ENCODE measurements at regions not wholly inside any gene's neighbourhood (a gene's known extent, or its start where the extent isn't known, plus 50 kb on each side); places are given as distances from the start of the nearest gene placed in this dataset.

DNA sequence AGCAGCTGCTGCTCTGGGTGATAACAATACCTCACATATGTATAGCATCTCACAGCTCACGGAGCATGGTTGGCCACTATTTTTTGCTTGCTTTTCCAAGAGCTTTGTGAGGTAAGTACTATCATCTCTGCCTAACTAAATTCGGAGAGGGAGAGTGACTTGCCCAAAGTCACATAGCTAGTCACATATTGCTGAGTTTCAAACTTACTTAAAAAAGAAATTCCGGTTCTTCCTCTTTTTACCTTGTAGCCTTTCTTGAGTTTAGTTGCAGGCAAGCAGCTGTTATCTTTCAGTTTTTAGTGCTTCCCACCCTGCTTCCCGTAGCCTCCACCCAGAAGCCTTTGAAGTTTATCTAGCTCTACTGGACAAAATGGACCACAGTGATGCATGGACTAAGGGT lies 309.2 kb downstream of the PDCD6IP start:
- no peaks in the 10 kb centered on the region for H3K36me3 ChIP-seq (ENCODE audit: control insufficient read depth in 2 of 2, insufficient read depth in 2 of 2, low read length in 1 of 2)
- peak overlapping the region; percentile 70 for H3K4me2 ChIP-seq (ENCODE audit: control insufficient read depth, insufficient read depth)
- in situ Hi-C loops (cut with MboI) (no loop called here), intact Hi-C loops (cut with micrococcal nuclease; ENCODE audit: unreplicated experiment) (loop anchor here (1.0 to 5.0 kb wide), 3 partner anchors 51 to 575 kb away; no protein-coding TSS in a partner anchor)
- H3K27me3 ChIP-seq (replicated peaks in 1 of 2; ENCODE audit: control insufficient read depth in 2 of 2, insufficient read depth in 2 of 2, low read length in 1 of 2) = no peaks in the 10 kb centered on the region
- H3K27ac ChIP-seq (ENCODE audit: control insufficient read depth, insufficient read depth) = peak overlapping the region; percentile 60; the same call in 1 of the 2 replicates
- H3K79me2 ChIP-seq (ENCODE audit: control insufficient read depth, insufficient read depth, low read length) = no peaks in the 10 kb centered on the region
- no peak overlapping the region for H3K4me3 ChIP-seq
- no peaks in the 10 kb centered on the region for H4K20me1 ChIP-seq (ENCODE audit: control insufficient read depth, insufficient read depth)
- TF ChIP-seq TCF3 (IDR thresholded peaks at IDR 0.05; ENCODE audit: borderline replicate concordance, insufficient read depth, low read depth, low read length) (peak; percentile 28; the same call in 1 of the 2 replicates), STAT1 (conservative IDR thresholded peaks at IDR 0.05) (no peak), TCF12 (IDR thresholded peaks at IDR 0.05; ENCODE audit: low read depth, low read length) (0 out of 2 replicates have a peak, but pooled peaks have one; percentile 43)
- ChIA-PET SMC1A (ENCODE audit: uncharacterized antibody, unreplicated experiment) (interaction anchor here (0.7 to 2.2 kb wide), 11 partner anchors 42 to 576 kb away, joined by 3 to 11 read pairs (median 3); no protein-coding TSS in a partner anchor), CTCF (interaction anchor here (0.7 to 3.5 kb wide), 11 partner anchors 10 to 576 kb away, joined by 3 to 29 read pairs (median 3); no protein-coding TSS in a partner anchor), POLR2A (no interaction called here), RAD21 (ENCODE audit: unreplicated experiment) (interaction anchor here (0.7 to 2.1 kb wide), 8 partner anchors 33 to 576 kb away, joined by 3 to 12 read pairs (median 4); no protein-coding TSS in a partner anchor)
- H3K4me1 ChIP-seq (ENCODE audit: control insufficient read depth, insufficient read depth, low read length) = peaks cover 36% of the 10 kb centered on the region
- peak; percentile 67 for ATAC-seq
- H2AFZ ChIP-seq (ENCODE audit: control insufficient read depth, low read depth, low read length) = peak overlapping the region; percentile 21; the same call in 1 of the 2 replicates
- DNase-seq (ENCODE audit: low read depth, low spot score) = peak; percentile 51
- no peaks in the 10 kb centered on the region for H3K9me3 ChIP-seq (replicated peaks; ENCODE audit: control insufficient read depth, insufficient read depth, low read length)
- WGBS (ENCODE audit: insufficient coverage, insufficient replicate concordance, low lambda C conversion rate, missing lambda C conversion rate) = 0% methylated on average over 4 of the region's 4 CpGs
- FAIRE-seq = peak; percentile 92
- BruUV-seq (replicated peaks) = no TSS peak
- H3K9ac ChIP-seq (ENCODE audit: control insufficient read depth, insufficient read depth, low read length) = no peak overlapping the region

DNA sequence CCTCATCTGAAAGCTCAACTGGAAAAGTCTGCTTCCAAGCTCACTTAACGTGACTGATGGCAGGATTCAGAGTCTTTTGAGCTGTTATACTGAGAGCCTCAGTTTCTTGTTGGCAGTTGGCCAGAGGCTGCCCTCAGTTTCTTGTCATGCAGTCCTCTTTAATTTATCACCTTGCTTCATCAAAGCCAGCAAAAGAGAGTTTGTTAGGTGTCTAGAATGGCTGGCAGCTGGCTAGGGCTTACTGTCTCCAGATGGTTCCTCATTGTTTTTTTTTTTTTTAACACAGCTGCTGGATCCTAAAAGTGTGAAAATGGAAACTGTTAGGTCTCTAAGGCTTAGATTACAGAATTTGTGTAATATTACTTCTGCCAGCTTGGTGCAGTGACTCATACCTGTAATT lies 310.6 kb downstream of the PDCD6IP start:
- ChIA-PET RAD21 (ENCODE audit: unreplicated experiment) (interaction anchor here (0.9 to 1.3 kb wide), 4 partner anchors 11 to 574 kb away, joined by 3 to 4 read pairs (median 4); no protein-coding TSS in a partner anchor), CTCF (interaction anchor here (0.9 to 3.5 kb wide), 6 partner anchors 11 to 575 kb away, joined by 3 to 29 read pairs (median 4); no protein-coding TSS in a partner anchor), SMC1A (ENCODE audit: uncharacterized antibody, unreplicated experiment) (interaction anchor here (1.0 to 1.4 kb wide), 3 partner anchors 24 to 575 kb away, joined by 3 to 5 read pairs (median 3); no protein-coding TSS in a partner anchor), POLR2A (interaction anchor here (0.7 kb wide), 1 partner anchor 87 kb away, joined by 3 read pairs; no protein-coding TSS in a partner anchor)
- no peak overlapping the region for H3K27ac ChIP-seq (ENCODE audit: control insufficient read depth, insufficient read depth)
- DNase-seq (ENCODE audit: low read depth, low spot score) = no peak
- FAIRE-seq = no peak
- H3K4me2 ChIP-seq (ENCODE audit: control insufficient read depth, insufficient read depth) = no peak overlapping the region
- H3K9ac ChIP-seq (ENCODE audit: control insufficient read depth, insufficient read depth, low read length) = no peak overlapping the region
- no TSS peak for BruUV-seq (replicated peaks)
- H3K4me3 ChIP-seq = no peak overlapping the region
- no peak for ATAC-seq
- intact Hi-C loops (cut with micrococcal nuclease; ENCODE audit: unreplicated experiment) (loop anchor here (5.0 kb wide), 1 partner anchor 573 kb away; no protein-coding TSS in a partner anchor), in situ Hi-C loops (cut with MboI) (no loop called here)
- H2AFZ ChIP-seq (ENCODE audit: control insufficient read depth, low read depth, low read length) = no peak overlapping the region
- 95% methylated on average over 1 of the region's 1 CpG for WGBS (ENCODE audit: insufficient coverage, insufficient replicate concordance, low lambda C conversion rate, missing lambda C conversion rate)
- H3K79me2 ChIP-seq (ENCODE audit: control insufficient read depth, insufficient read depth, low read length) = no peaks in the 10 kb centered on the region
- H3K9me3 ChIP-seq (replicated peaks; ENCODE audit: control insufficient read depth, insufficient read depth, low read length) = no peaks in the 10 kb centered on the region
- H3K36me3 ChIP-seq (ENCODE audit: control insufficient read depth in 2 of 2, insufficient read depth in 2 of 2, low read length in 1 of 2) = no peaks in the 10 kb centered on the region
- H3K4me1 ChIP-seq (ENCODE audit: control insufficient read depth, insufficient read depth, low read length) = peaks cover 36% of the 10 kb centered on the region
- no peaks in the 10 kb centered on the region for H3K27me3 ChIP-seq (replicated peaks in 1 of 2; ENCODE audit: control insufficient read depth in 2 of 2, insufficient read depth in 2 of 2, low read length in 1 of 2)
- no peaks in the 10 kb centered on the region for H4K20me1 ChIP-seq (ENCODE audit: control insufficient read depth, insufficient read depth)
- TF ChIP-seq, protein P1, sequence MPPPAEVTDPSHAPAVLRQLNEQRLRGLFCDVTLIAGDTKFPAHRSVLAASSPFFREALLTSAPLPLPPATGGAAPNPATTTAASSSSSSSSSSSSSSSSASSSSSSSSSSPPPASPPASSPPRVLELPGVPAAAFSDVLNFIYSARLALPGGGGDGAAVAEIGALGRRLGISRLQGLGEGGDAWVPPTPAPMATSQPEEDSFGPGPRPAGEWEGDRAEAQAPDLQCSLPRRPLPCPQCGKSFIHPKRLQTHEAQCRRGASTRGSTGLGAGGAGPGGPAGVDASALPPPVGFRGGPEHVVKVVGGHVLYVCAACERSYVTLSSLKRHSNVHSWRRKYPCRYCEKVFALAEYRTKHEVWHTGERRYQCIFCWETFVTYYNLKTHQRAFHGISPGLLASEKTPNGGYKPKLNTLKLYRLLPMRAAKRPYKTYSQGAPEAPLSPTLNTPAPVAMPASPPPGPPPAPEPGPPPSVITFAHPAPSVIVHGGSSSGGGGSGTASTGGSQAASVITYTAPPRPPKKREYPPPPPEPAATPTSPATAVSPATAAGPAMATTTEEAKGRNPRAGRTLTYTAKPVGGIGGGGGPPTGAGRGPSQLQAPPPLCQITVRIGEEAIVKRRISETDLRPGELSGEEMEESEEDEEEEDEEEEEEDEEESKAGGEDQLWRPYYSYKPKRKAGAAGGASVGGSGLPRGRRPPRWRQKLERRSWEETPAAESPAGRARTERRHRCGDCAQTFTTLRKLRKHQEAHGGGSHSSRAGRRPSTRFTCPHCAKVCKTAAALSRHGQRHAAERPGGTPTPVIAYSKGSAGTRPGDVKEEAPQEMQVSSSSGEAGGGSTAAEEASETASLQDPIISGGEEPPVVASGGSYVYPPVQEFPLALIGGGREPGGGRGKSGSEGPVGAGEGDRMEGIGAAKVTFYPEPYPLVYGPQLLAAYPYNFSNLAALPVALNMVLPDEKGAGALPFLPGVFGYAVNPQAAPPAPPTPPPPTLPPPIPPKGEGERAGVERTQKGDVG (CRISPR knock-in tag; IDR thresholded peaks at IDR 0.05) = no peak
- TF ChIP-seq TBL1XR1 (IDR thresholded peaks at IDR 0.05; ENCODE audit: low read depth, low read length) (no peak), CHD2 (IDR thresholded peaks at IDR 0.05; ENCODE audit: borderline replicate concordance, low read depth, low read length) (no peak), SMC3 (IDR thresholded peaks at IDR 0.05; ENCODE audit: borderline replicate concordance, low read length) (no peak), RFX5 (IDR thresholded peaks at IDR 0.05; ENCODE audit: low read depth, low read length) (no peak), POLR2A (IDR thresholded peaks at IDR 0.05; ENCODE audit: low read depth, low read length) (no peak)
- TF ChIP-seq, protein P2, sequence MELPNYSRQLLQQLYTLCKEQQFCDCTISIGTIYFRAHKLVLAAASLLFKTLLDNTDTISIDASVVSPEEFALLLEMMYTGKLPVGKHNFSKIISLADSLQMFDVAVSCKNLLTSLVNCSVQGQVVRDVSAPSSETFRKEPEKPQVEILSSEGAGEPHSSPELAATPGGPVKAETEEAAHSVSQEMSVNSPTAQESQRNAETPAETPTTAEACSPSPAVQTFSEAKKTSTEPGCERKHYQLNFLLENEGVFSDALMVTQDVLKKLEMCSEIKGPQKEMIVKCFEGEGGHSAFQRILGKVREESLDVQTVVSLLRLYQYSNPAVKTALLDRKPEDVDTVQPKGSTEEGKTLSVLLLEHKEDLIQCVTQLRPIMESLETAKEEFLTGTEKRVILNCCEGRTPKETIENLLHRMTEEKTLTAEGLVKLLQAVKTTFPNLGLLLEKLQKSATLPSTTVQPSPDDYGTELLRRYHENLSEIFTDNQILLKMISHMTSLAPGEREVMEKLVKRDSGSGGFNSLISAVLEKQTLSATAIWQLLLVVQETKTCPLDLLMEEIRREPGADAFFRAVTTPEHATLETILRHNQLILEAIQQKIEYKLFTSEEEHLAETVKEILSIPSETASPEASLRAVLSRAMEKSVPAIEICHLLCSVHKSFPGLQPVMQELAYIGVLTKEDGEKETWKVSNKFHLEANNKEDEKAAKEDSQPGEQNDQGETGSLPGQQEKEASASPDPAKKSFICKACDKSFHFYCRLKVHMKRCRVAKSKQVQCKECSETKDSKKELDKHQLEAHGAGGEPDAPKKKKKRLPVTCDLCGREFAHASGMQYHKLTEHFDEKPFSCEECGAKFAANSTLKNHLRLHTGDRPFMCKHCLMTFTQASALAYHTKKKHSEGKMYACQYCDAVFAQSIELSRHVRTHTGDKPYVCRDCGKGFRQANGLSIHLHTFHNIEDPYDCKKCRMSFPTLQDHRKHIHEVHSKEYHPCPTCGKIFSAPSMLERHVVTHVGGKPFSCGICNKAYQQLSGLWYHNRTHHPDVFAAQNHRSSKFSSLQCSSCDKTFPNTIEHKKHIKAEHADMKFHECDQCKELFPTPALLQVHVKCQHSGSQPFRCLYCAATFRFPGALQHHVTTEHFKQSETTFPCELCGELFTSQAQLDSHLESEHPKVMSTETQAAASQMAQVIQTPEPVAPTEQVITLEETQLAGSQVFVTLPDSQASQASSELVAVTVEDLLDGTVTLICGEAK (IDR thresholded peaks at IDR 0.05; ENCODE audit: borderline replicate concordance) = no peak
